GM12891 (cell line): ENCODE measurements at regions not wholly inside any gene's neighbourhood (a gene's known extent, or its start where the extent isn't known, plus 50 kb on each side); places are given as distances from the start of the nearest gene placed in this dataset.
"Not testable (repeated sequence)": the region's sequence is repeated elsewhere in the genome, so short reads cannot be mapped to it uniquely, and the experiment has no call there.

Experiments
- DNase-seq: peaks from one replicate; pipeline ENCODE4 v3.0.0; 2011; ENCODE audit warnings: low spot score; ENCODE audit not compliant: insufficient read length
- FAIRE-seq: peaks from 2 replicates; lab custom pipeline; 2011; peaks lifted over from hg19 to GRCh38; lab: Jason Lieb, UNC
- PAX5 ChIP-seq: IDR thresholded peaks from 2 replicates; pipeline ENCODE4 v1.6.1; 2011; ENCODE audit warnings: low read length, moderate library complexity, mild to moderate bottlenecking; ENCODE audit not compliant: insufficient read depth, severe bottlenecking
- POLR2A ChIP-seq: IDR thresholded peaks from 2 replicates; pipeline ENCODE4 v1.6.1; 2011; ENCODE audit warnings: low read depth, low read length, control low read depth
- POLR2AphosphoS5 ChIP-seq: IDR thresholded peaks from 2 replicates; pipeline ENCODE4 v1.6.1; 2011; ENCODE audit warnings: low read depth, low read length, control low read depth
- POU2F2 ChIP-seq: IDR thresholded peaks from 2 replicates; pipeline ENCODE4 v1.6.1; 2011; ENCODE audit warnings: low read depth, mild to moderate bottlenecking, control low read depth, low read length, moderate library complexity
- SPI1 ChIP-seq: IDR thresholded peaks from 2 replicates; pipeline ENCODE4 v1.6.1; 2011; ENCODE audit warnings: low read depth, low read length, control low read depth
- TAF1 ChIP-seq: IDR thresholded peaks from 2 replicates; pipeline ENCODE4 v1.6.1; 2011; ENCODE audit warnings: low read depth, low read length, control low read depth

DNA sequence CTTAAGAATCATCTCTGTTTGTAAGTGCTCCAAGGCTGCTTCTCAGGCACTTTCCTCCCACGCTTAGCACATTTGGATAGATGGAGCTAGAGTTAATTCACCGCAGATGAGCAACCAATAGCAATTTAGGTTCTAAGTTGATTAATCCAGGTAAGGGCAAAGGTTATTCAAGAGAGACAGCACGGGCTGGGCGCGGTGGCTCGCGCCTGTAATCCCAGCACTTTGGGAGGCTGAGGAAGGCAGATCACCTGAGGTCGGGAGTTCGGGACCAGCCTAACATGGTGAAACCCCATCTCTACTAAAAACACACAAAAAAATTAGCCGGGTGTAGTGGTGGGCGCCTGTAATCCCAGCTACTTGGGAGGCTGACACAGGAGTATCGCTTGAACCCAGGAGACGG, 54.5 kb upstream of the UNC13C start:
- not testable (repeated sequence) for FAIRE-seq

DNA sequence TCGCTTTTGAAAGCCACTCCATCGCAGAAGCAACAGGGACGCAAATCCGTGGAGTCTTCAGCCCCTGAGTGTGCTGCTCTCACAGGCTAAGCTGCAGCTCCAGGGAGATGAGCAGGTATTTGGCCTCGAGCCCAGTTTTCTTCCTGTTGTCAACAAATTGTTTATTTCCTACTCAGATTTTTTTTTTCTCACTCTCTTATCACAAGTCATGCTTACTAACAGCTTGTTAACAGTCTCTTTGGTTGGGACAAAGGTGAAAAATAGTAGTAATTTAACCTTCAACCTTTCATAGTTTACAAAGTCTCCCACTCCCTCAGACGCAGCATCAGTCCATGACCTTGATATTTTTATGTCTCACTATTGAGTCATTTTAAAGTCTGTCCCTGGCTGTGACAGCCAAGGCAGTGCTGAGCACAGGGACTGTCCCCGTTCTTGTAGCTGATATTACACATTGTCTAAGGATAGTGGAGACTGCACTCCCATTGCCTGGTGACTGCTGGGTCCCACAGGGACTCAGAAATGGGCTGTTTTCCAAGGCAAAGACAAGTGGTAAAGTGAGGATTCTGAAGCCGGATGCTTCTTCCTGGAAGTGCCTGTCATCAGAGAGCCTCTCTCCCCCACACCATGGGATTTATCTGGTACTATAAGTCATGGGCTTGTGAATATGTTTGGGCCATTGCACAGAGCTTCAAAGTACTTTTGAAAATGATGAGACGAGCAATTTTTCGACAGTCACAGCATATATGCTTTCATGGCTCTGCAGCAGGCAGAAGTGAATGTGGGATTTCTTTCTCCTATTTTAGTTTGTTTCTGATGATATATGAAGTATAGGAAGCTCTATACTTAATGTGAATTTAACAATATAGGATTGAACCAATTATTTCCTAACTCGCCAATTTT, 59.8 kb upstream of the UNC13C start:
- no peak for TF ChIP-seq PAX5
- no peak for TF ChIP-seq SPI1
- no peak for TF ChIP-seq POU2F2
- no peak for TF ChIP-seq POLR2A
- TF ChIP-seq POLR2AphosphoS5: no peak
- TF ChIP-seq TAF1: no peak
- no peak for DNase-seq
- FAIRE-seq: no peak

More for the DNA sequence above, 54.5 kb upstream of the UNC13C start:
- DNase-seq: not testable (repeated sequence)

DNA sequence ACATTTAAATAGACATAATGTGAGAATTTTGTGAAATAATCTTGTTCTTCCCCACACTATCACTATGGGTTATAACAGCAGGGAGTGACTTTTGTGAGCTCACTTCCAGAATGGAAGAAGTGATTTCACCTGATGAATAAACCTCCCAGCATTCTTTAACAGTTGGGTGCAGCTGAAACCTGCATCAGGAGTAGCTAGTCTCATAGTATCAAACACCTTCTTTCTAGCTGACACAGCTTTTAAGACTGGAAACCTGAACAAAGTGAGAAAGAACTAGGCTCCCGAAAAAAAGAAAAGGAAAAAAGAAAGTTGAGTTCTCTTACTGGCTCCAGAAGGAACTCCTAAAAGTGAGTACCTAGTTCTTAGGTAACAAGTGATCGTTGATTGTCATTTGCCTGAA, 61.1 kb upstream of the UNC13C start:
- FAIRE-seq: no peak
- TF ChIP-seq SPI1 (no peak), POU2F2 (no peak), PAX5 (no peak), TAF1 (no peak), POLR2AphosphoS5 (no peak), POLR2A (no peak)
- DNase-seq: no peak

DNA sequence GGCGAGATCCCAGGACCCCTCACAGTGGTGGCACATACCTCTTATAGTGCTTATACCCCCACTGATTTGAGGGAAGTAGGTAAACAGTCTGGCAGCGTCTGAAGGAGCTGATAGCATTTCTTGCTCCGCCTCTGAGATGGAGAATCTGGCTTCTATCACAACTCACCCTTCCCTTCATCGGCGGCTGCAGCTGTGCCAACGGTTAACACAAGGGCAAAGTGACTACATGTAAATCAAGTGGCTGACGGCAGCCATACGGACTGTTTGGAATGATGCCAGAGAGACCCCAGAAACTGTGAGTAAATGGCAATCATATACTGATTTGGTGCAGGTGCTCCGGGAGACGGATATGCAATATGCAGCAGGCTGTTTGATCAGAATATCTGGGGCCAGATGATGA, 66.8 kb upstream of the UNC13C start:
- FAIRE-seq (no peak), DNase-seq (no peak)
- no peak for TF ChIP-seq TAF1

DNA sequence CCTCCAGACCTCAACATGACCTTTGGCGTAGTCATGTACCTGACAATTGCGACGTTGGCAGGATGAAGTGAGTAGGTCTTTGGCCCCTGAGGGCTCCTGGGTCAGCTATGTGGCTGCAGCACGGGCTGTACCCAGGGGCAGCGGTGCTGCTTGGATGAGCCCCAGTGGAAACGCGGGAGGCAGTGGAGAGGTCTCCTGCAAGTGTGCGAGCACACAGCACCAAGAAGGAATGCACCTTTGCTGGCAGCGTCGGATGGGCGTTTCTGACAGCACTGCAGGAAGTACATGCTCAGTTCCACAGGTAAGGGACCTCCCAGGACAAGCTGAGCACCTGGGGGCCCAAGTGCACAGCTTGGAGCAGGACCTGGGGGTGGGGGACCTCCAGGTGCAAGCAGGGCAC, 67.4 kb upstream of the UNC13C start:
- TF ChIP-seq POLR2A (no peak), POLR2AphosphoS5 (no peak), TAF1 (no peak), PAX5 (no peak), SPI1 (no peak), POU2F2 (no peak)
- no peak for DNase-seq
- FAIRE-seq: no peak

DNA sequence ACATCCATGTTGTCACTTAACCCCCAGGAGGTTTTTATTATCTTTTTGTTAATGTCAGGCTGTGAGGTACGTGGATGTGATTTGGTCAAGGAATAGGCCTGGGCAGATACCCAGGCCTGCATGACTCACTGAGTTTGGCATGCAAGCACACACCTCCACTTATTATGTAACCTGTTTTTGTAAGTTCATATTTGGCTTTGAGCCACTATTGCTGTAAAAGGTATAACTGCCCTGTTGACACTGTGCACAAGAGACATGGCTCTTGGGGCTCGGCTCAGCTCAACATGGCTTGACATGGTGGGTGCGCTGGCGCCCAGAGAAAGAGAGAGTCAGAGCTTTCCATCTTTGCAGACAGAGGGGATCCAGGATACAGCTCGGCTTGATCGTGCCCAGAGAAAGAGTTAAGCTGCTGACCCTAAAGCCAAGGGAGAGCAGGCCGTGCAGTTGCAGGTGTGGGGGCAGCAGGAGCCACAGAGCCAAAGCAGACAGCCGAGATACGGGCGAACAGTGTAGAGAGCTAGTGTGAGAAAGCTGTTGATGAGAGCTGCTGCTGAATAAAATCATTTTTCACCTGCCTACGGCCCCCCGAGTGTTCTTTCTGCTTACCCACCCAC, 67.9 kb upstream of the UNC13C start:
- TF ChIP-seq SPI1 (no peak), POLR2A (no peak), PAX5 (no peak), POLR2AphosphoS5 (no peak), TAF1 (no peak), POU2F2 (no peak)
- FAIRE-seq (no peak), DNase-seq (no peak)

DNA sequence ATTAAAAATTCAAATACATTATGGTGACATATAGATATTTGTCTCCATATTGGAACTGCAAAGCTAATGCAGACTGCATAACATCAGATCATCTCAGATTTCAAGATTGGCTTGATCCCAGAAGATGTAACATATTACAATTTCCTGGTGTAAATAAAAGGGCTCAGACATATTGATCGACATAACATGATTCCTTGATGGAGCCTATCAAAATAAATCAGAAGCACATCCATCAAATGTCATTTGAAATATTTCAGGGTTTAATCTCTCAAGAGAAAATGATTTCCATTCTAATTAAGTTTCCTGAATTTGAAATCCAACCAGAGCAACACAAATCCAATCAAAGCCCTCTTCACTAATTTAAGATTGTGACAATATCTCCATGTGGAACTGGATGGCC, 75.1 kb upstream of the UNC13C start:
- no peak for FAIRE-seq

DNA sequence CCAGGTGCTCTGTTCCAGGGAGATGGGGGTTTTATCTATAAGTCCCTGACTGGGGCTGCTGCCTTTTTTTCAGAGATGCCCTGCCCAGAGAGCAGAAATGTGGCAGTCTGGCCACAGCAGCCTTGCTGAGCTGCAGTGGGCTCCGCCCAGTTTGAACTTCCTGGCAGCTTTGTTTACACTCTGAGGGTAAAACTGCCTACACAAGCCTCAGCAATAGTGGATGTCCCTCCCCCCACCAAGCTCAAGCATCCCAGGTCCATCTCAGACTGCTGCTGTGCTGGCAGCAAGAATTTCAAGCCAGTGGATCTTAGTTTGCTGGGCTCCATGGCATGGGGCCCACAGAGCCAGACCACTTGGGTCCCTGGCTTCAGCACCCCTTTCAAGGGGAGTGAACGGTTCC, 84.8 kb upstream of the UNC13C start:
- not testable (repeated sequence) for FAIRE-seq, DNase-seq

More for the DNA sequence above, 75.1 kb upstream of the UNC13C start:
- TF ChIP-seq TAF1: no peak
- TF ChIP-seq PAX5: no peak
- no peak for DNase-seq

DNA sequence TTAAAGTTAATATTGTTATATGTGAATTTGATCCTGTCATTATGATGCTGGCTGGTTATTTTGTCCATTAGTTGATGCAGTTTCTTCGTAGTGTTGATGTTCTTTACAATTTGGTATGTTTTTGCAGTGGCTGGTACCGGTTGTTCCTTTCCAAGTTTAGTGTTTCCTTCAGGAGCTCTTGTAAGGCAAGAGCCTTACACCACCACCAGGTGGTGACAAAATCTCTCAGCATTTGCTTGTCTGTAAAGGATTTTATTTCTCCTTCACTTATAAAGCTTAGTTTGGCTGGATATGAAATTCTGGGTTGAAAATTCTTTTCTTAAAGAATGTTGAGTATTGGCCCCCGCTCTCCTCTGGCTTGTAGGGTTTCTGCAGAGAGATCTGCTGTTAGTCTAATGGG, 86.4 kb upstream of the UNC13C start:
- not testable (repeated sequence) for DNase-seq, FAIRE-seq

DNA sequence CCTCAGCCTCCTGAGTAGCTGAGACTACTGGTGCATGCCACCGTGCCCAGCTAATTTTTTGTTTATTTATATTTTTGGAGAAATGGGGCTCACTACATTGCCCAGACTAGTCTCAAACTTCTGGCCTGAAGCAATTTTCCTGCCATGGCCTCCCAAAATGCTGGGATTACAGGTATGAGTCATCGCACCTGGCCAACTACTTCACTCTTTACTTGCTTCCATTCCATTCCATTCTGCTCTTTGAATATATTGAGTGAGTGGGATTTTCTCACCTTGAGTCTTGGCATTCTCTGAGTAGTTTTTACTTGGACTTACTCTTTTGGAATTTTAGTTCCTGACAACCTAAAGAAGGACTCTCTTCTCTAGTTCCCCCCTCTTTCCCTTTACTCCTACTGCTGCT, 93.8 kb upstream of the UNC13C start:
- TF ChIP-seq POLR2AphosphoS5 (no peak), SPI1 (no peak), POLR2A (no peak), PAX5 (no peak), TAF1 (no peak), POU2F2 (no peak)
- no peak for FAIRE-seq
- no peak for DNase-seq

DNA sequence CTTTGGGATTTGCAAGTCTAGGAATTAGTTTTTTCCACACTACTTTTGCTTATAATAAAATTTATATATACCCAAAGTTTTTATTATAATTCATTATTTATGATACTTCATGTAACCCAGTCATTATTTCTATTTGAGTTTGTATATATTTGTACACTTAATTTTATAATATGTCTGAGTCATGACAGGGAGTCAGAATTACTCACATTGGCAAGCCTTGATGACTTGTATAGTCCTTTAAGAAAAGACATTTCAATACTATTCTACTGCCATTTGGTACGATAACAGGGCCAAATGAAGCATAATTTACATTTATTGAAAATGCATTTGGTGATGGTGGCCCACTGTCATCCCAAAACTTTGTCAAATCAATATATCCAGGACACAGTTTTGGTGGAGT, 95.9 kb upstream of the UNC13C start:
- TF ChIP-seq PAX5 (no peak), TAF1 (no peak), POU2F2 (no peak), POLR2AphosphoS5 (no peak), POLR2A (no peak), SPI1 (no peak)

More for the DNA sequence above, 95.9 kb upstream of the UNC13C start:
- DNase-seq (no peak), FAIRE-seq (no peak)
